K562 (cell line): ENCODE measurements at regions not wholly inside any gene's neighbourhood (a gene's known extent, or its start where the extent isn't known, plus 50 kb on each side); places are given as distances from the start of the nearest gene placed in this dataset.

Source experiments
- ATAC-seq: fragments of 200-7000 bp; cut with Tn5 transposase; 3 replicates; pipeline ENCODE4 v1.9.1; 2020; ENCODE audit warnings: moderate library complexity
- BruUV-seq: library from RNA; stranded (reverse); fragments of 400-500 nt; replicated peaks from 2 replicates; lab custom pipeline; 2021; lab: Mats Ljungman, UMichigan
- CTCF ChIA-PET: fragments of 300-600 bp; formaldehyde crosslinking; extraction: SDS; loops from one replicate; lab custom pipeline; 2021; ENCODE audit warnings: low intra/inter-chr PET ratio; lab: Yijun Ruan, JAX
- POLR2A ChIA-PET: fragments of 300-600, 350-650 bp; sonication (Branson Sonifier 250); formaldehyde crosslinking; extraction: SDS; loops from one replicate; lab custom pipeline; 2021; ENCODE audit warnings: antibody characterized with exemption, inconsistent platforms; lab: Yijun Ruan, JAX
- DNase-seq, 4 experiments: peaks; one replicate each; pipeline versions ENCODE4 v3.0.0 to v3.0.0-alpha.2; 2011 to 2018; ENCODE audit warnings: low spot score in 3 of 4, mixed read lengths in 3 of 4; ENCODE audit errors: extremely low read depth in 1 of 4
- FAIRE-seq: peaks from 2 replicates; lab custom pipeline; 2011; peaks lifted over from hg19 to GRCh38; lab: Jason Lieb, UNC
- H2AFZ ChIP-seq: 2 replicates; pipeline ENCODE4 v1.6.0; 2011; ENCODE audit warnings: low read depth, low read length, control low read depth, inconsistent platforms
- H3K27ac ChIP-seq: fragments of 200-600 bp; 3 replicates; pipeline ENCODE4 v1.8.0; 2011; ENCODE audit warnings: low read depth, mild to moderate bottlenecking, control low read depth, inconsistent platforms, low read length, moderate library complexity, mixed read lengths; ENCODE audit errors: extremely low read depth
- H3K27me3 ChIP-seq, 2 experiments: fragments of 300-600 bp in 1 of 2; 2 replicates in 1 of 2; 3 replicates in 1 of 2; pipeline versions ENCODE4 v1.6.0 to v1.8.0; 2011; ENCODE audit warnings: inconsistent platforms in 2 of 2, low read length in 2 of 2, mild to moderate bottlenecking in 1 of 2, mixed read lengths in 1 of 2, moderate library complexity in 1 of 2; ENCODE audit not compliant: control insufficient read depth in 2 of 2, insufficient read depth in 2 of 2
- H3K36me3 ChIP-seq: fragments of 300-600 bp; 3 replicates; pipeline ENCODE4 v1.8.0; 2011; ENCODE audit warnings: mild to moderate bottlenecking, low read length, inconsistent platforms; ENCODE audit not compliant: control insufficient read depth, insufficient read depth
- H3K4me1 ChIP-seq, 2 experiments: fragments of 200-600 bp in 1 of 2; replicated peaks in 1 of 2; 2 replicates in 1 of 2; 3 replicates in 1 of 2; pipeline versions ENCODE4 v1.5.1 to v1.8.0; 2011; ENCODE audit warnings: inconsistent platforms in 2 of 2, low read length in 2 of 2, mild to moderate bottlenecking in 1 of 2, mixed read lengths in 1 of 2, moderate library complexity in 1 of 2; ENCODE audit not compliant: control insufficient read depth in 2 of 2, insufficient read depth in 2 of 2
- H3K4me2 ChIP-seq: 2 replicates; pipeline ENCODE4 v1.6.1; 2011; ENCODE audit warnings: low read length, control low read depth, inconsistent platforms, mixed read lengths; ENCODE audit not compliant: insufficient read depth
- H3K4me3 ChIP-seq: fragments of 200-600 bp; sonication (generic), shearing (Covaris generic); 2 replicates; pipeline ENCODE4 v1.5.1; 2016; ENCODE audit warnings: control low read depth, inconsistent platforms
- H3K79me2 ChIP-seq: fragments of 200-600 bp; 3 replicates; pipeline ENCODE4 v1.8.0; 2011; ENCODE audit warnings: low read length, inconsistent platforms; ENCODE audit not compliant: control insufficient read depth, insufficient read depth
- H3K9ac ChIP-seq, 2 experiments: 2 replicates each; pipeline versions ENCODE4 v1.6.0 to v1.6.1; 2011; ENCODE audit warnings: low read depth in 2 of 2, low read length in 2 of 2, control low read depth in 1 of 2, inconsistent platforms in 1 of 2, mild to moderate bottlenecking in 1 of 2, mixed read lengths in 1 of 2; ENCODE audit not compliant: insufficient read depth in 1 of 2
- H3K9me1 ChIP-seq: one replicate; pipeline ENCODE4 v1.6.0; 2011; ENCODE audit warnings: inconsistent platforms, mild to moderate bottlenecking, low read length, moderate library complexity; ENCODE audit not compliant: control insufficient read depth, insufficient read depth
- H3K9me3 ChIP-seq: replicated peaks from 2 replicates; pipeline ENCODE4 v1.5.1; 2011; ENCODE audit warnings: low read depth, low read length, inconsistent platforms; ENCODE audit not compliant: control insufficient read depth, insufficient read depth
- H4K20me1 ChIP-seq: replicated peaks from 2 replicates; pipeline ENCODE4 v1.6.1; 2011; ENCODE audit warnings: low read length, inconsistent platforms, mixed read lengths; ENCODE audit not compliant: control insufficient read depth, insufficient read depth
- ADNP ChIP-seq: fragments of 200-800 bp; sonication (Bioruptor generic); IDR thresholded peaks from 2 replicates; pipeline ENCODE4 v1.6.1; 2016; ENCODE audit warnings: missing genetic modification characterization, missing compliant biosample characterization
- JUND ChIP-seq, 2 experiments: IDR thresholded peaks; 2 replicates in 1 of 2; 3 replicates in 1 of 2; pipeline ENCODE4 v1.6.1; 2011; ENCODE audit warnings: borderline replicate concordance in 2 of 2, low read depth in 2 of 2, low read length in 2 of 2, improper control_type of control experiment in 1 of 2, missing biosample characterization in 1 of 2, missing genetic modification characterization in 1 of 2, missing genetic modification reagents in 1 of 2
- MAFK ChIP-seq: IDR thresholded peaks from 2 replicates; pipeline ENCODE4 v1.6.1; 2011; ENCODE audit warnings: low read length, improper control_type of control experiment
- SRF ChIP-seq, 2 experiments: fragments of 250-450, 450-650 bp in 1 of 2; sonication (Bioruptor Pico) in 1 of 2; sonication (generic) in 1 of 2; formaldehyde crosslinking; IDR thresholded peaks; 2 replicates each; pipeline versions ENCODE4 v1.5.0 to v1.5.1; 2020 to 2022; ENCODE audit warnings: mild to moderate bottlenecking in 1 of 2, missing genetic modification reagents in 1 of 2
- TCF7L2 ChIP-seq: fragments of 150-350 bp; IDR thresholded peaks from 2 replicates; pipeline ENCODE4 v1.6.1; 2016; ENCODE audit warnings: low read depth, mild to moderate bottlenecking, low read length, moderate library complexity
- XRCC3 ChIP-seq: fragments of 450-650 bp; IDR thresholded peaks from 2 replicates; pipeline ENCODE4 v1.6.1; 2017; ENCODE audit warnings: mild to moderate bottlenecking, moderate library complexity
- ZBTB34 ChIP-seq: fragments of 250-450 bp; sonication (Bioruptor Pico); IDR thresholded peaks from 2 replicates; pipeline ENCODE4 v1.8.0; 2021; ENCODE audit warnings: mild to moderate bottlenecking, moderate library complexity
- ZNF280A ChIP-seq: fragments of 450-650 bp; IDR thresholded peaks from 2 replicates; pipeline ENCODE4 v1.6.1; 2018; ENCODE audit warnings: mild to moderate bottlenecking, low read depth; ENCODE audit not compliant: partially characterized antibody
- ZNF318 ChIP-seq, 2 experiments: fragments of 450-650 bp; IDR thresholded peaks; 2 replicates each; pipeline ENCODE4 v1.6.1; 2016; ENCODE audit warnings: mild to moderate bottlenecking in 2 of 2, borderline replicate concordance in 1 of 2, low read depth in 1 of 2, moderate library complexity in 1 of 2
- ZNF695 ChIP-seq: fragments of 450-650 bp; formaldehyde crosslinking; IDR thresholded peaks from 2 replicates; pipeline ENCODE4 v1.4.0; 2020; ENCODE audit warnings: mild to moderate bottlenecking, moderate library complexity
- ZNF707 ChIP-seq: fragments of 250-450 bp; sonication (Bioruptor Pico); conservative IDR thresholded peaks from 2 replicates; pipeline ENCODE4 v1.8.0; 2022; ENCODE audit warnings: inconsistent platforms, mild to moderate bottlenecking, moderate library complexity
- WGBS: fragments of 100-300 bp; shearing (Covaris generic); methylation state at CpG from one replicate; pipeline ENCODE4 v1.1.6; 2016; ENCODE audit warnings: low coverage, mixed read lengths; ENCODE audit not compliant: insufficient coverage; ENCODE audit errors: missing lambda C conversion rate; 5-methylcytosine and 5-hydroxymethylcytosine counted together
- in situ Hi-C: fragments of 300-500 bp; cut with MboI; formaldehyde crosslinking; loops from 4 replicates; pipeline ENCODE4 v1.15.0; 2018; ENCODE audit warnings: inconsistent platforms, mixed read lengths
- intact Hi-C: fragments of 100-400 bp; cut with micrococcal nuclease; formaldehyde crosslinking; loops from 2 replicates; pipeline ENCODE4 v1.14.2; 2022

- Histone ChIP-seq H3K4me2 (no peak overlapping the region), H2AFZ (peak overlapping the region; percentile 58; the same call in 1 of the 2 replicates), H3K79me2 (no peaks in the 10 kb centered on the region), H3K36me3 (no peaks in the 10 kb centered on the region), H3K9ac (no peak overlapping the region), H3K9me1 (no peaks in the 10 kb centered on the region), H3K4me3 (no peak overlapping the region), H3K9me3 (no peaks in the 10 kb centered on the region), H3K4me1 (peaks cover 19 to 46% of the 10 kb centered on the region in 2 experiments), H3K27ac (no peak overlapping the region), H4K20me1 (no peaks in the 10 kb centered on the region), H3K27me3 (no peaks in the 10 kb centered on the region)
- ChIA-PET POLR2A (no interaction called here), CTCF (no interaction called here)
- ATAC-seq: no peak
- intact Hi-C loops (no loop called here), in situ Hi-C loops (no loop called here)
- FAIRE-seq: no peak
- DNase-seq: no peak
- WGBS: 58% methylated on average over 2 of the region's 3 CpGs
- BruUV-seq: no TSS peak
- no peak for TF ChIP-seq JUND (IDR thresholded peaks at IDR 0.05; ENCODE audit: borderline replicate concordance, low read depth, low read length)
- no peak for TF ChIP-seq JUND (tag; IDR thresholded peaks at IDR 0.05; ENCODE audit: borderline replicate concordance, low read depth, low read length)
- TF ChIP-seq SRF (CRISPR knock-in tag; IDR thresholded peaks at IDR 0.05): no peak
- TF ChIP-seq ZNF280A: no peak
- no peak for TF ChIP-seq ZNF318 (IDR thresholded peaks at IDR 0.05; ENCODE audit: borderline replicate concordance in 1 of 2, low read depth in 1 of 2)
- no peak for TF ChIP-seq MAFK
- no peak for TF ChIP-seq ZNF707 (CRISPR knock-in tag)
- TF ChIP-seq ZNF695 (CRISPR knock-in tag): no peak
- TF ChIP-seq ZBTB34 (CRISPR knock-in tag): no peak
- no peak for TF ChIP-seq TCF7L2
- no peak for TF ChIP-seq XRCC3
- TF ChIP-seq ADNP (tag): no peak
These were observed 215.3 kb upstream of the S1PR3 start for GRCh38 chr9:88775966-88776365.
